CD4-positive, alpha-beta T cell treated with Interleukin-4 for 4 hours (primary cell): ENCODE measurements at regions not wholly inside any gene's neighbourhood (a gene's known extent, or its start where the extent isn't known, plus 50 kb on each side); places are given as distances from the start of the nearest gene placed in this dataset.

Experiments
- DNase-seq: peaks from one replicate; pipeline ENCODE4 v3.0.0-alpha.2; 2020

GRCh38 chr1:232110281-232111090, 483.9 kb downstream of the DISC1 start:
- DNase-seq = no peak

DNA sequence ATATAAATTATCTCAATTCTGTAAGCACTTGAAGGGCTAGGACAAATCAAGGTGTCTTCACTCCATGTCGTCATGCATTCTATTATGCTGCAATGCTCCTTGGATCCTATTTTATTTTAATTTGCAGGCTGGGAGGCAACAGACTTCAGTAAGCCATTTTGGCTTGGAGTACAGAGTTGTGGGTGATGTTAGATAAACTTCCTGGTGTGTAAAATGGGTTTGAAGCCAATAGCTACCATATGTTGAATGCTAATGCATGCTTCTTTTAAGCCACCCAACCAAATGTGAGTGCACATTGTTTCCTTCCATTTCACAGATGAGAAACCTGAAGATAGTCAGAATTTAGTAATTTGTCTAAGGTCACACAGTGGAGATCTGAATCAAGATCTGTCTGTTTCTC, 482.8 kb downstream of the DISC1 start:
- no peak for DNase-seq

GRCh38 chr1:232108598-232108997, 482.0 kb downstream of the DISC1 start:
- no peak for DNase-seq

GRCh38 chr1:232106415-232106814, 479.8 kb downstream of the DISC1 start:
- no peak for DNase-seq

- no peak for DNase-seq
Measured at GRCh38 chr1:232105561-232105960, 479.0 kb downstream of the DISC1 start.

DNA sequence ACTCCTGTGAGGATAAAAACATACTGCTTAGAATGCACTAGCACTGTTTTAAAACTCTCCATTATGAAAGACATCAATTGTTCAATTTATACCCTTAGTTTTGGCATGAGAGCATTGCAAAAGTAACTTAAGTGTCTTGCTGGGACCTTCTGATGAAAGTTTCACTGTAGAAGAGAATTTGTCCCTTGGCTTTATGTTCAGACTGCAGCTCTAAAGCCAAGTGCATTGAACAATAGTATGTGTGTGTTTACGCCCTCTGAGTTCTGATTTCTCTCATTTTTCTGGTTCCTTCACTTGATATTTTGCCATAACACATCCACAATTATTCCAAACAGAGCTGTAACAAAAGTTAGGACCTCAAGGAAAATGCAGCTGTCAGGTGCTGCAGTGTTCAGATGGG, 474.6 kb downstream of the DISC1 start:
- DNase-seq = no peak

- DNase-seq = no peak
Measured at GRCh38 chr1:232096751-232097150, 470.2 kb downstream of the DISC1 start.
